Uterus (tissue), 3 donors: ENCODE measurements at regions not wholly inside any gene's neighbourhood (a gene's known extent, or its start where the extent isn't known, plus 50 kb on each side); places are given as distances from the start of the nearest gene placed in this dataset.

Experiments used
- DNase-seq, 2 donors: peaks; one replicate each; pipeline ENCODE4 v3.0.0-alpha.2; 2019 to 2020
- H3K27ac ChIP-seq, 2 donors: fragments of 200-600 bp; sonication (generic); 1 replicate in 1 of 2; 2 replicates in 1 of 2; pipeline ENCODE4 v1.5.1; 2016 to 2018
- H3K27me3 ChIP-seq, 2 donors: fragments of 200-600 bp; sonication (generic); one replicate each; pipeline ENCODE4 v1.5.1; 2018 to 2019; ENCODE audit warnings: control low read depth in 1 of 2
- H3K36me3 ChIP-seq, 2 donors: fragments of 200-600 bp; sonication (generic); one replicate each; pipeline ENCODE4 v1.5.1; 2019; ENCODE audit warnings: control low read depth in 1 of 2
- H3K4me1 ChIP-seq, 2 donors: fragments of 200-600 bp; sonication (generic); one replicate each; pipeline ENCODE4 v1.5.1; 2018 to 2019; ENCODE audit warnings: control low read depth in 1 of 2
- H3K4me3 ChIP-seq, 2 donors: fragments of 200-600 bp; sonication (generic); 1 replicate in 1 of 2; 2 replicates in 1 of 2; pipeline ENCODE4 v1.5.1; 2018 to 2019; ENCODE audit warnings: mild to moderate bottlenecking in 1 of 2
- H3K9me3 ChIP-seq, 2 donors: fragments of 200-600 bp; sonication (generic); one replicate each; pipeline ENCODE4 v1.5.1; 2019; ENCODE audit warnings: control low read depth in 1 of 2
- POLR2A ChIP-seq, 2 donors: fragments of 450-650 bp; IDR thresholded peaks; one replicate each; pipeline ENCODE4 v1.6.1; 2016; ENCODE audit warnings: antibody characterized with exemption in 2 of 2, mild to moderate bottlenecking in 1 of 2, moderate library complexity in 1 of 2
- intact Hi-C: fragments of 100-400 bp; cut with DNase I; formaldehyde crosslinking; loops from one replicate; pipeline ENCODE4 v1.15.1; 2023; ENCODE audit warnings: low total_unique reads
- TF ChIP-seq, protein P1 (sequence below), 4 experiments: fragments of 200-600 bp in 2 of 4; fragments of 450-650 bp in 2 of 4; sonication (generic) in 2 of 4; IDR thresholded peaks; one replicate each; pipeline ENCODE4 v1.5.1; 2016 to 2019; ENCODE audit warnings: antibody characterized with exemption in 4 of 4, mild to moderate bottlenecking in 2 of 4, moderate library complexity in 1 of 4
- donor health status: DM: yes; HTN: yes; CAD: no.

DNA sequence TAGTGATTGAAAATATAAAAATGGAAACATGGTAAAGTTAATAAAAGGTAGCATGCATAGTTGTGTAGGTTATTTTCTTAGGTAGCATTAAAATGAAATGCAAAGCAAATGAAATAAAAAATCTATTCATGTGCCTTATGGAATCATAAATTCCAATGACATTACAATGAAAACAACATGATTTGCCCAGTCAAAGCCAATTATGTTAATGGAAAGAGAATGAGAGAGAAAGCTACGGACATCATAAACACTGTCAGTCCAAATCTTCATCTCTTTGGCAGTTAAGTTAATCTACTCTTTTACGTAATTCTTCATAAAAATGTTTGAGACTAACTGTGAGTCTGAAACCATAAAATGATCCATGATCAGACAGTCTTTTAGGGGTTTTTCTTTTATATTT is 636.7 kb upstream of the SYT4 start:
- TF ChIP-seq, protein P1, sequence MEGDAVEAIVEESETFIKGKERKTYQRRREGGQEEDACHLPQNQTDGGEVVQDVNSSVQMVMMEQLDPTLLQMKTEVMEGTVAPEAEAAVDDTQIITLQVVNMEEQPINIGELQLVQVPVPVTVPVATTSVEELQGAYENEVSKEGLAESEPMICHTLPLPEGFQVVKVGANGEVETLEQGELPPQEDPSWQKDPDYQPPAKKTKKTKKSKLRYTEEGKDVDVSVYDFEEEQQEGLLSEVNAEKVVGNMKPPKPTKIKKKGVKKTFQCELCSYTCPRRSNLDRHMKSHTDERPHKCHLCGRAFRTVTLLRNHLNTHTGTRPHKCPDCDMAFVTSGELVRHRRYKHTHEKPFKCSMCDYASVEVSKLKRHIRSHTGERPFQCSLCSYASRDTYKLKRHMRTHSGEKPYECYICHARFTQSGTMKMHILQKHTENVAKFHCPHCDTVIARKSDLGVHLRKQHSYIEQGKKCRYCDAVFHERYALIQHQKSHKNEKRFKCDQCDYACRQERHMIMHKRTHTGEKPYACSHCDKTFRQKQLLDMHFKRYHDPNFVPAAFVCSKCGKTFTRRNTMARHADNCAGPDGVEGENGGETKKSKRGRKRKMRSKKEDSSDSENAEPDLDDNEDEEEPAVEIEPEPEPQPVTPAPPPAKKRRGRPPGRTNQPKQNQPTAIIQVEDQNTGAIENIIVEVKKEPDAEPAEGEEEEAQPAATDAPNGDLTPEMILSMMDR (IDR thresholded peaks at IDR 0.05): no peak
- no peak for TF ChIP-seq POLR2A (IDR thresholded peaks at IDR 0.05)

DNA sequence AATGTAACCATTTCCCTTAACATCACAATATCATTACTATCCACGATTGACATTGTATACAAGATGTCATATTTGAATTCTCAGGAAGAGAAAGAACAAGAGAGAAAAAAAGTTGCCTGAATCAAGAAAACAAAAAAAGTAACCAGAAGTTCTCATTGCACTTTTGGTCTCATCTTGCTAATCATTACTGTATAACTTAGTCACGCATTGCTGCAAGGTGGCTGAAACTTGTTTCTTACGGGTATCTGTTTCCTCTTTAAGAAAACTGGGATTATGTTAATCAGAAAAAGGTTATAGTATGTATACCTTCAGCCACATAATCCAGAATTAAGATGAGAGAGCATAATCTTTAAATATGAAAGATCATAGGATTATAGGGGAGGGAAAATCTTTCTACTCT is 639.7 kb upstream of the SYT4 start:
- H3K27ac ChIP-seq: no peak overlapping the region
- no peak for TF ChIP-seq POLR2A (IDR thresholded peaks at IDR 0.05)
- TF ChIP-seq, protein P1 (IDR thresholded peaks at IDR 0.05): no peak
- H3K9me3 ChIP-seq: no peaks in the 10 kb centered on the region
- intact Hi-C loops: no loop called here
- H3K36me3 ChIP-seq: no peaks in the 10 kb centered on the region
- H3K4me1 ChIP-seq: no peaks in the 10 kb centered on the region
- DNase-seq: no peak
- H3K27me3 ChIP-seq: no peaks in the 10 kb centered on the region
- no peak overlapping the region for H3K4me3 ChIP-seq

More for the DNA sequence above, 636.7 kb upstream of the SYT4 start:
- H3K27ac ChIP-seq: no peak overlapping the region
- H3K4me1 ChIP-seq: no peaks in the 10 kb centered on the region
- no peaks in the 10 kb centered on the region for H3K27me3 ChIP-seq
- no peaks in the 10 kb centered on the region for H3K9me3 ChIP-seq
- H3K4me3 ChIP-seq: no peak overlapping the region
- intact Hi-C loops: no loop called here
- DNase-seq: no peak
- no peaks in the 10 kb centered on the region for H3K36me3 ChIP-seq

- intact Hi-C loops: no loop called here
- H3K27me3 ChIP-seq: no peaks in the 10 kb centered on the region
- no peak for DNase-seq
- no peak overlapping the region for H3K4me3 ChIP-seq
- no peak for TF ChIP-seq POLR2A (IDR thresholded peaks at IDR 0.05)
- TF ChIP-seq, protein P1 (IDR thresholded peaks at IDR 0.05): no peak
- no peaks in the 10 kb centered on the region for H3K4me1 ChIP-seq
- H3K27ac ChIP-seq: no peak overlapping the region
- H3K36me3 ChIP-seq: no peaks in the 10 kb centered on the region
- no peaks in the 10 kb centered on the region for H3K9me3 ChIP-seq
Measured at GRCh38 chr18:43917520-43917919, 640.2 kb upstream of the SYT4 start.

- Histone ChIP-seq H3K9me3 (no peaks in the 10 kb centered on the region), H3K4me1 (no peaks in the 10 kb centered on the region), H3K27me3 (no peaks in the 10 kb centered on the region), H3K27ac (no peak overlapping the region), H3K4me3 (no peak overlapping the region), H3K36me3 (no peaks in the 10 kb centered on the region)
- intact Hi-C loops: no loop called here
- TF ChIP-seq POLR2A (IDR thresholded peaks at IDR 0.05): no peak
- TF ChIP-seq, protein P1 (IDR thresholded peaks at IDR 0.05): no peak
- DNase-seq: no peak
Measured at GRCh38 chr18:43919551-43919950, 642.3 kb upstream of the SYT4 start.

GRCh38 chr18:43931439-43931838 is 654.1 kb upstream of the SYT4 start:
- no peak for TF ChIP-seq POLR2A (IDR thresholded peaks at IDR 0.05)
- TF ChIP-seq, protein P1 (IDR thresholded peaks at IDR 0.05): no peak
- intact Hi-C loops: no loop called here
- H3K4me3 ChIP-seq: no peak overlapping the region
- H3K4me1 ChIP-seq: peaks cover 0 to 6% of the 10 kb centered on the region in 2 donors
- no peaks in the 10 kb centered on the region for H3K9me3 ChIP-seq
- H3K36me3 ChIP-seq: no peaks in the 10 kb centered on the region
- no peak for DNase-seq
- H3K27me3 ChIP-seq: no peaks in the 10 kb centered on the region
- H3K27ac ChIP-seq: peak overlapping the region in 1 of 2 donors; percentile 71
